ENCODE measurements at regions not wholly inside any gene's neighbourhood (a gene's known extent, or its start where the extent isn't known, plus 50 kb on each side); places are given as distances from the start of the nearest gene placed in this dataset.

DNA sequence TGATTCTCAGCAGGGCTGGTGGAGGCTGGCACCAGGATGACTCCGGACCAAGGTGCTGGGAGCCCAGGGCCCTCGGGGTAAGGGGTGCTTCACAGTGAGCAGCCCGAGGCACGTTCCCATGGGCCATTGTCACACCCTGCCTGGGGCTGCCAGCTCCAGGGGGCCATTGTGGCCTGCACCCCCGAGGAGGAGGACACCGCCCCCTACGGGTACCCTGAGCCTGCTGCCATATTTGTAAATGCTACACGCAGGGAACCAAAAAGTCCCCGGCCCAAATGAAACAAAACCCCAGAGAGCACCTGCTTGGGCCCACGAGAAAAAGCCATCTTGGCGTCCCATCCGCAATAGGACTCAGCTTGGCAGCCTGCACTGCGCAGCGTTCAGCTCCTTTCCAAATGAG is 64.7 kb upstream of the GATA5 start:
- TF ChIP-seq POLR2A (IDR thresholded peaks at IDR 0.05; ENCODE audit: low read depth, low read length) (no peak), CTCF (IDR thresholded peaks at IDR 0.05 in 2 of 3, conservative IDR thresholded peaks at IDR 0.05 in 1 of 3; ENCODE audit: control insufficient read depth in 2 of 3, extremely low read depth in 1 of 3, insufficient read depth in 1 of 3, low read depth in 3 of 3, low read length in 3 of 3) (no peak), CEBPB (IDR thresholded peaks at IDR 0.05; ENCODE audit: borderline replicate concordance in 1 of 2, low read depth in 2 of 2, low read length in 2 of 2) (no peak), CHD1 (IDR thresholded peaks at IDR 0.05; ENCODE audit: low read depth, low read length) (no peak), ETV6 (conservative IDR thresholded peaks at IDR 0.05 in 1 of 2, IDR thresholded peaks at IDR 0.05 in 1 of 2; ENCODE audit: borderline replicate concordance in 1 of 2, low read depth in 1 of 2) (no peak), ZZZ3 (IDR thresholded peaks at IDR 0.05; ENCODE audit: control insufficient read depth, insufficient read length, low read depth) (no peak), ZBED1 (IDR thresholded peaks at IDR 0.05; ENCODE audit: borderline replicate concordance) (no peak), SRF (IDR thresholded peaks at IDR 0.05; ENCODE audit: low read depth in 2 of 2, low read length in 2 of 2) (no peak), EP300 (IDR thresholded peaks at IDR 0.05; ENCODE audit: borderline replicate concordance in 1 of 2, control insufficient read depth in 1 of 2, low read depth in 2 of 2, low read length in 2 of 2) (no peak), POLR2AphosphoS5 (IDR thresholded peaks at IDR 0.05; ENCODE audit: low read length) (no peak), CUX1 (IDR thresholded peaks at IDR 0.05; ENCODE audit: insufficient replicate concordance, low read depth, low read length) (no peak)
- TF ChIP-seq, protein P1, sequence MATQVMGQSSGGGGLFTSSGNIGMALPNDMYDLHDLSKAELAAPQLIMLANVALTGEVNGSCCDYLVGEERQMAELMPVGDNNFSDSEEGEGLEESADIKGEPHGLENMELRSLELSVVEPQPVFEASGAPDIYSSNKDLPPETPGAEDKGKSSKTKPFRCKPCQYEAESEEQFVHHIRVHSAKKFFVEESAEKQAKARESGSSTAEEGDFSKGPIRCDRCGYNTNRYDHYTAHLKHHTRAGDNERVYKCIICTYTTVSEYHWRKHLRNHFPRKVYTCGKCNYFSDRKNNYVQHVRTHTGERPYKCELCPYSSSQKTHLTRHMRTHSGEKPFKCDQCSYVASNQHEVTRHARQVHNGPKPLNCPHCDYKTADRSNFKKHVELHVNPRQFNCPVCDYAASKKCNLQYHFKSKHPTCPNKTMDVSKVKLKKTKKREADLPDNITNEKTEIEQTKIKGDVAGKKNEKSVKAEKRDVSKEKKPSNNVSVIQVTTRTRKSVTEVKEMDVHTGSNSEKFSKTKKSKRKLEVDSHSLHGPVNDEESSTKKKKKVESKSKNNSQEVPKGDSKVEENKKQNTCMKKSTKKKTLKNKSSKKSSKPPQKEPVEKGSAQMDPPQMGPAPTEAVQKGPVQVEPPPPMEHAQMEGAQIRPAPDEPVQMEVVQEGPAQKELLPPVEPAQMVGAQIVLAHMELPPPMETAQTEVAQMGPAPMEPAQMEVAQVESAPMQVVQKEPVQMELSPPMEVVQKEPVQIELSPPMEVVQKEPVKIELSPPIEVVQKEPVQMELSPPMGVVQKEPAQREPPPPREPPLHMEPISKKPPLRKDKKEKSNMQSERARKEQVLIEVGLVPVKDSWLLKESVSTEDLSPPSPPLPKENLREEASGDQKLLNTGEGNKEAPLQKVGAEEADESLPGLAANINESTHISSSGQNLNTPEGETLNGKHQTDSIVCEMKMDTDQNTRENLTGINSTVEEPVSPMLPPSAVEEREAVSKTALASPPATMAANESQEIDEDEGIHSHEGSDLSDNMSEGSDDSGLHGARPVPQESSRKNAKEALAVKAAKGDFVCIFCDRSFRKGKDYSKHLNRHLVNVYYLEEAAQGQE (IDR thresholded peaks at IDR 0.05; ENCODE audit: low read depth, low read length), result no peak

Measured in GM12878 (cell line).